Mesenchymal stem cell (in vitro differentiated cells and primary cell): ENCODE measurements at regions not wholly inside any gene's neighbourhood (a gene's known extent, or its start where the extent isn't known, plus 50 kb on each side); places are given as distances from the start of the nearest gene placed in this dataset.
A peak's percentile ranks its signal among the peaks of the same experiment; 100 is the strongest.

Source experiments
- DNase-seq: peaks from one replicate; pipeline ENCODE4 v3.0.0-alpha.2; 2013
- H2AFZ ChIP-seq: one replicate; pipeline ENCODE4 v1.6.1; 2013; ENCODE audit warnings: low read depth, mild to moderate bottlenecking, control low read depth, inconsistent platforms, low read length, moderate library complexity
- H2AK5ac ChIP-seq: 2 replicates; pipeline ENCODE4 v1.6.1; 2013; ENCODE audit warnings: low read length, moderate library complexity, mild to moderate bottlenecking, inconsistent platforms; ENCODE audit not compliant: severe bottlenecking
- H2BK120ac ChIP-seq: one replicate; pipeline ENCODE4 v1.6.1; 2013; ENCODE audit warnings: low read depth, mild to moderate bottlenecking, inconsistent platforms, low read length, moderate library complexity
- H2BK12ac ChIP-seq, 2 experiments: one replicate each; pipeline ENCODE4 v1.6.1; 2013; ENCODE audit warnings: inconsistent platforms in 2 of 2, low read length in 2 of 2, mild to moderate bottlenecking in 2 of 2, moderate library complexity in 2 of 2, control low read depth in 1 of 2
- H2BK15ac ChIP-seq: one replicate; pipeline ENCODE4 v1.6.1; 2013; ENCODE audit warnings: mild to moderate bottlenecking, low read depth, inconsistent platforms; ENCODE audit not compliant: poor library complexity, severe bottlenecking
- H2BK5ac ChIP-seq: 2 replicates; pipeline ENCODE4 v1.6.1; 2013; ENCODE audit warnings: low read depth, mild to moderate bottlenecking, low read length, control low read depth, inconsistent platforms; ENCODE audit not compliant: poor library complexity, severe bottlenecking
- H3K14ac ChIP-seq, 2 experiments: one replicate each; pipeline ENCODE4 v1.6.1; 2013; ENCODE audit warnings: inconsistent platforms in 2 of 2, low read length in 2 of 2, control low read depth in 1 of 2, mild to moderate bottlenecking in 1 of 2, moderate library complexity in 1 of 2
- H3K18ac ChIP-seq, 2 experiments: one replicate each; pipeline ENCODE4 v1.6.1; 2013; ENCODE audit warnings: inconsistent platforms in 2 of 2, low read length in 2 of 2, control low read depth in 1 of 2, low read depth in 1 of 2, mild to moderate bottlenecking in 1 of 2
- H3K23ac ChIP-seq, 2 experiments: one replicate each; pipeline ENCODE4 v1.6.1; 2013; ENCODE audit warnings: inconsistent platforms in 2 of 2, low read length in 2 of 2, mild to moderate bottlenecking in 2 of 2, moderate library complexity in 2 of 2, control low read depth in 1 of 2
- H3K27ac ChIP-seq: 2 replicates; pipeline ENCODE4 v1.5.1; 2013; ENCODE audit warnings: mild to moderate bottlenecking, moderate library complexity, low read length, control low read depth, inconsistent platforms; ENCODE audit not compliant: poor library complexity, severe bottlenecking
- H3K27me3 ChIP-seq, 2 experiments: 2 replicates each; pipeline versions ENCODE4 v1.6.1 to v1.7.0; 2013; ENCODE audit warnings: low read length in 2 of 2, mild to moderate bottlenecking in 2 of 2, moderate library complexity in 2 of 2, control low read depth in 1 of 2, inconsistent platforms in 1 of 2; ENCODE audit not compliant: control insufficient read depth in 1 of 2, insufficient read depth in 1 of 2
- H3K36me3 ChIP-seq, 2 experiments: 2 replicates each; pipeline versions ENCODE4 v1.6.1 to v1.7.0; 2013; ENCODE audit warnings: low read length in 2 of 2, control low read depth in 1 of 2, inconsistent platforms in 1 of 2, low read depth in 1 of 2, mild to moderate bottlenecking in 1 of 2; ENCODE audit not compliant: insufficient read depth in 2 of 2, control insufficient read depth in 1 of 2
- H3K4ac ChIP-seq, 2 experiments: one replicate each; pipeline ENCODE4 v1.6.1; 2013; ENCODE audit warnings: inconsistent platforms in 2 of 2, low read length in 2 of 2, mild to moderate bottlenecking in 2 of 2, moderate library complexity in 2 of 2, control low read depth in 1 of 2, low read depth in 1 of 2
- H3K4me1 ChIP-seq: 2 replicates; pipeline ENCODE4 v1.6.1; 2013; ENCODE audit warnings: low read depth, low read length, control low read depth; ENCODE audit not compliant: control insufficient read depth, insufficient read depth
- H3K4me2 ChIP-seq: 2 replicates; pipeline ENCODE4 v1.6.1; 2013; ENCODE audit warnings: low read length, mild to moderate bottlenecking, inconsistent platforms; ENCODE audit not compliant: poor library complexity, severe bottlenecking
- H3K4me3 ChIP-seq, 2 experiments: 2 replicates each; pipeline versions ENCODE4 v1.5.1 to v1.7.0; 2013; ENCODE audit warnings: low read length in 2 of 2, mild to moderate bottlenecking in 2 of 2, control low read depth in 1 of 2, low read depth in 1 of 2; ENCODE audit not compliant: insufficient read depth in 1 of 2
- H3K79me1 ChIP-seq: replicated peaks from 2 replicates; pipeline ENCODE4 v1.6.1; 2013; ENCODE audit warnings: mild to moderate bottlenecking, control low read depth, low read length, inconsistent platforms; ENCODE audit not compliant: poor library complexity, severe bottlenecking
- H3K9ac ChIP-seq: 2 replicates; pipeline ENCODE4 v1.7.0; 2013; ENCODE audit warnings: mild to moderate bottlenecking, low read length, moderate library complexity
- H3K9me3 ChIP-seq: 2 replicates; pipeline ENCODE4 v1.7.0; 2013; ENCODE audit warnings: mild to moderate bottlenecking, low read length; ENCODE audit not compliant: control insufficient read depth
- H4K8ac ChIP-seq: one replicate; pipeline ENCODE4 v1.6.1; 2013; ENCODE audit warnings: inconsistent platforms, mild to moderate bottlenecking, low read length, moderate library complexity
- H4K91ac ChIP-seq: one replicate; pipeline ENCODE4 v1.6.1; 2013; ENCODE audit warnings: mild to moderate bottlenecking, low read length, inconsistent platforms
- WGBS: methylation state at CpG from one replicate; pipeline ENCODE4 v1.1.7; 2013; ENCODE audit warnings: mixed read lengths; 5-methylcytosine and 5-hydroxymethylcytosine counted together

- DNase-seq, result no peak
- Histone ChIP-seq H4K8ac (no peak overlapping the region), H2AK5ac (no peak overlapping the region), H3K4me2 (no peak overlapping the region), H3K14ac (no peak overlapping the region), H3K9ac (no peak overlapping the region), H3K23ac (no peak overlapping the region), H2BK5ac (no peak overlapping the region), H3K79me1 (no peaks in the 10 kb centered on the region), H3K18ac (no peak overlapping the region), H3K27ac (no peak overlapping the region), H3K36me3 (no peaks in the 10 kb centered on the region), H2AFZ (no peak overlapping the region), H2BK15ac (no peak overlapping the region), H3K4ac (no peak overlapping the region), H4K91ac (no peak overlapping the region), H3K4me1 (no peaks in the 10 kb centered on the region), H2BK12ac (no peak overlapping the region), H3K4me3 (no peak overlapping the region), H3K27me3 (peaks cover 0 to 3% of the 10 kb centered on the region in 2 experiments), H3K9me3 (no peaks in the 10 kb centered on the region), H2BK120ac (no peak overlapping the region)
- 74% methylated on average over 2 of the region's 2 CpGs for WGBS
These were observed 137.5 kb upstream of the INPP4B start for GRCh38 chr4:142983589-142983988.

- Histone ChIP-seq H4K91ac (no peak overlapping the region), H3K79me1 (no peaks in the 10 kb centered on the region), H3K27ac (no peak overlapping the region), H3K4me3 (no peak overlapping the region), H3K4ac (no peak overlapping the region), H3K4me2 (no peak overlapping the region), H3K14ac (no peak overlapping the region), H3K9me3 (no peaks in the 10 kb centered on the region), H2BK5ac (no peak overlapping the region), H3K9ac (no peak overlapping the region), H2BK15ac (no peak overlapping the region), H3K36me3 (no peaks in the 10 kb centered on the region), H2BK12ac (no peak overlapping the region), H2BK120ac (no peak overlapping the region), H2AFZ (no peak overlapping the region), H3K27me3 (peaks cover 0 to 3% of the 10 kb centered on the region in 2 experiments), H4K8ac (no peak overlapping the region), H3K23ac (no peak overlapping the region), H2AK5ac (no peak overlapping the region), H3K4me1 (no peaks in the 10 kb centered on the region), H3K18ac (no peak overlapping the region)
- DNase-seq, result peak; percentile 31
- WGBS, result 38% methylated on average over 3 of the region's 3 CpGs
These were observed 138.9 kb upstream of the INPP4B start for GRCh38 chr4:142984871-142985585.

- Histone ChIP-seq H3K9ac (no peak overlapping the region), H3K9me3 (peaks cover 31% of the 10 kb centered on the region), H3K27ac (no peak overlapping the region), H3K36me3 (no peaks in the 10 kb centered on the region), H3K4ac (no peak overlapping the region), H4K8ac (no peak overlapping the region), H2BK5ac (no peak overlapping the region), H3K4me3 (no peak overlapping the region), H4K91ac (no peak overlapping the region), H2BK12ac (no peak overlapping the region), H3K79me1 (no peaks in the 10 kb centered on the region), H2AK5ac (no peak overlapping the region), H3K4me2 (no peak overlapping the region), H3K18ac (no peak overlapping the region), H2BK15ac (no peak overlapping the region), H3K23ac (no peak overlapping the region), H3K4me1 (no peaks in the 10 kb centered on the region), H3K14ac (no peak overlapping the region), H2BK120ac (no peak overlapping the region), H2AFZ (no peak overlapping the region), H3K27me3 (no peaks in the 10 kb centered on the region)
- WGBS, result 47% methylated on average over 4 of the region's 5 CpGs
- DNase-seq, result no peak
These were observed 168.5 kb upstream of the USP38 start for GRCh38 chr4:143016171-143016570.

GRCh38 chr4:143017210-143017609 is 167.5 kb upstream of the USP38 start:
- Histone ChIP-seq H3K27me3 (no peaks in the 10 kb centered on the region), H3K9me3 (peaks cover 22% of the 10 kb centered on the region), H4K91ac (no peak overlapping the region), H3K4ac (no peak overlapping the region), H4K8ac (no peak overlapping the region), H2BK15ac (no peak overlapping the region), H3K18ac (no peak overlapping the region), H3K23ac (no peak overlapping the region), H3K4me1 (no peaks in the 10 kb centered on the region), H3K9ac (no peak overlapping the region), H3K27ac (no peak overlapping the region), H3K4me2 (no peak overlapping the region), H3K36me3 (no peaks in the 10 kb centered on the region), H2BK120ac (no peak overlapping the region), H3K14ac (no peak overlapping the region), H2AK5ac (no peak overlapping the region), H2BK12ac (no peak overlapping the region), H2BK5ac (no peak overlapping the region), H2AFZ (no peak overlapping the region), H3K4me3 (no peak overlapping the region), H3K79me1 (no peaks in the 10 kb centered on the region)
- DNase-seq, result no peak
- WGBS, result 40% methylated on average over 1 of the region's 3 CpGs
